Stomach (tissue), 8 donors: ENCODE measurements at regions not wholly inside any gene's neighbourhood (a gene's known extent, or its start where the extent isn't known, plus 50 kb on each side); places are given as distances from the start of the nearest gene placed in this dataset.

Experiments
- DNase-seq, 2 donors: peaks; one replicate each; pipeline versions ENCODE4 v3.0.0 to v3.0.0-alpha.2; 2013 to 2019
- H3K27ac ChIP-seq, 5 donors: fragments of 200-600 bp in 4 of 5; sonication (generic) in 4 of 5; one replicate each; pipeline ENCODE4 v1.5.1; 2013 to 2019; ENCODE audit warnings: mild to moderate bottlenecking in 1 of 5, moderate library complexity in 1 of 5
- H3K27me3 ChIP-seq, 3 donors: fragments of 200-600 bp; sonication (generic); one replicate each; pipeline ENCODE4 v1.5.1; 2017 to 2019; ENCODE audit warnings: mixed run types in 1 of 3
- H3K36me3 ChIP-seq, 4 donors: fragments of 200-600 bp; sonication (generic); 1 replicate in 3 of 4; 2 replicates in 1 of 4; pipeline ENCODE4 v1.5.1; 2016 to 2019
- H3K4me1 ChIP-seq, 4 donors: fragments of 200-600 bp; sonication (generic); one replicate each; pipeline ENCODE4 v1.5.1; 2016 to 2019
- H3K4me3 ChIP-seq, 4 donors: fragments of 200-600 bp; sonication (generic) in 3 of 4; one replicate each; pipeline ENCODE4 v1.5.1; 2016 to 2019; ENCODE audit warnings: mild to moderate bottlenecking in 1 of 4
- H3K9me3 ChIP-seq, 4 donors: fragments of 200-600 bp; sonication (generic); one replicate each; pipeline ENCODE4 v1.5.1; 2016 to 2019
- EP300 ChIP-seq: sonication (generic); formaldehyde crosslinking; IDR thresholded peaks from one replicate; pipeline ENCODE4 v1.6.1; 2017; ENCODE audit warnings: antibody characterized with exemption
- POLR2A ChIP-seq, 4 donors: fragments of 450-650 bp; IDR thresholded peaks; one replicate each; pipeline ENCODE4 v1.6.1; 2016; ENCODE audit warnings: antibody characterized with exemption in 4 of 4, control low read depth in 2 of 4, mild to moderate bottlenecking in 1 of 4, moderate library complexity in 1 of 4
- POLR2AphosphoS5 ChIP-seq, 3 donors: sonication (generic); formaldehyde crosslinking; IDR thresholded peaks; one replicate each; pipeline ENCODE4 v1.6.1; 2016; ENCODE audit warnings: antibody characterized with exemption in 3 of 3
- WGBS, 5 donors: extraction: QIAGEN DNeasy Blood & Tissue Kit in 3 of 5; methylation state at CpG; one replicate each; pipeline versions ENCODE4 v1.1.5 to v1.1.7; 2013 to 2018; 5-methylcytosine and 5-hydroxymethylcytosine counted together
- intact Hi-C: fragments of 100-400 bp; cut with DNase I; formaldehyde crosslinking; loops from one replicate; pipeline ENCODE4 v1.15.1; 2023; ENCODE audit warnings: low total_unique reads
- TF ChIP-seq, protein P1 (sequence below), 7 experiments: fragments of 450-650 bp in 4 of 7; fragments of 200-600 bp in 3 of 7; sonication (generic) in 3 of 7; IDR thresholded peaks; one replicate each; pipeline ENCODE4 v1.5.1; 2016 to 2019; ENCODE audit warnings: antibody characterized with exemption in 7 of 7, control low read depth in 2 of 7, mild to moderate bottlenecking in 1 of 7
- donor health status: healthy with polysubstance abuse.
- donor health status: Bipolar disorder and iron deficiency.
- donor health status: healthy.

DNA sequence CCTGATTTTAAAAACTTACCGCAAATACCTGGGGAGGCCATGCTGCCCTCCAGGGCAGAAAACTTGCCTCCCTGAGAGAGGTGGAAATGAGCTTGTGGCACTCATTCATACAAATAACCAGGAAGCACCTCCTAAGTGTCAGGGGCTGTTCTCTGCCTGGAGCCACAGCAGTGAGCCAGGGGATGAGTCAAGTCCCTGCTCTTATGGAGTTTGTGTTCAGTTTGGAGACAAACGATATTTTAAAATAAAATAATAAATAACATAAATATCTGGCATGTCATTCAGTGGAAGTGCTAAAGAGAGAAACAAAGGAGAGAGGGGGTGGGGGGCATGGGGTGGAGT lies 313.8 kb downstream of the C16orf95 start:
- Histone ChIP-seq H3K4me1 (no peaks in the 10 kb centered on the region), H3K4me3 (no peak overlapping the region), H3K27me3 (peaks cover 0 to 32% (median 0%) of the 10 kb centered on the region in 3 donors), H3K27ac (no peak overlapping the region), H3K36me3 (no peaks in the 10 kb centered on the region), H3K9me3 (peaks cover 0 to 13% (median 10%) of the 10 kb centered on the region in 4 donors)
- WGBS, 5 donors: 40 to 57% (median 47%) methylated on average over 2 of the region's 2 CpGs
- TF ChIP-seq POLR2A (IDR thresholded peaks at IDR 0.05) (no peak), POLR2AphosphoS5 (IDR thresholded peaks at IDR 0.05) (no peak), EP300 (no peak)
- TF ChIP-seq, protein P1, sequence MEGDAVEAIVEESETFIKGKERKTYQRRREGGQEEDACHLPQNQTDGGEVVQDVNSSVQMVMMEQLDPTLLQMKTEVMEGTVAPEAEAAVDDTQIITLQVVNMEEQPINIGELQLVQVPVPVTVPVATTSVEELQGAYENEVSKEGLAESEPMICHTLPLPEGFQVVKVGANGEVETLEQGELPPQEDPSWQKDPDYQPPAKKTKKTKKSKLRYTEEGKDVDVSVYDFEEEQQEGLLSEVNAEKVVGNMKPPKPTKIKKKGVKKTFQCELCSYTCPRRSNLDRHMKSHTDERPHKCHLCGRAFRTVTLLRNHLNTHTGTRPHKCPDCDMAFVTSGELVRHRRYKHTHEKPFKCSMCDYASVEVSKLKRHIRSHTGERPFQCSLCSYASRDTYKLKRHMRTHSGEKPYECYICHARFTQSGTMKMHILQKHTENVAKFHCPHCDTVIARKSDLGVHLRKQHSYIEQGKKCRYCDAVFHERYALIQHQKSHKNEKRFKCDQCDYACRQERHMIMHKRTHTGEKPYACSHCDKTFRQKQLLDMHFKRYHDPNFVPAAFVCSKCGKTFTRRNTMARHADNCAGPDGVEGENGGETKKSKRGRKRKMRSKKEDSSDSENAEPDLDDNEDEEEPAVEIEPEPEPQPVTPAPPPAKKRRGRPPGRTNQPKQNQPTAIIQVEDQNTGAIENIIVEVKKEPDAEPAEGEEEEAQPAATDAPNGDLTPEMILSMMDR (IDR thresholded peaks at IDR 0.05): no peak
- DNase-seq: no peak
- intact Hi-C loops: no loop called here

GRCh38 chr16:87006021-87006420 lies 311.2 kb downstream of the C16orf95 start:
- Histone ChIP-seq H3K27me3 (peaks cover 0 to 22% (median 0%) of the 10 kb centered on the region in 3 donors), H3K4me3 (no peak overlapping the region), H3K9me3 (peaks cover 0 to 11% (median 10%) of the 10 kb centered on the region in 4 donors), H3K27ac (no peak overlapping the region), H3K36me3 (no peaks in the 10 kb centered on the region), H3K4me1 (no peaks in the 10 kb centered on the region)
- no peak for DNase-seq
- intact Hi-C loops: no loop called here
- TF ChIP-seq EP300 (no peak), POLR2A (IDR thresholded peaks at IDR 0.05) (no peak), POLR2AphosphoS5 (IDR thresholded peaks at IDR 0.05) (no peak)
- TF ChIP-seq, protein P1 (IDR thresholded peaks at IDR 0.05): no peak
- 70 to 93% (median 80%) methylated on average over 3 to 6 of the region's 6 CpGs for WGBS, 5 donors

DNA sequence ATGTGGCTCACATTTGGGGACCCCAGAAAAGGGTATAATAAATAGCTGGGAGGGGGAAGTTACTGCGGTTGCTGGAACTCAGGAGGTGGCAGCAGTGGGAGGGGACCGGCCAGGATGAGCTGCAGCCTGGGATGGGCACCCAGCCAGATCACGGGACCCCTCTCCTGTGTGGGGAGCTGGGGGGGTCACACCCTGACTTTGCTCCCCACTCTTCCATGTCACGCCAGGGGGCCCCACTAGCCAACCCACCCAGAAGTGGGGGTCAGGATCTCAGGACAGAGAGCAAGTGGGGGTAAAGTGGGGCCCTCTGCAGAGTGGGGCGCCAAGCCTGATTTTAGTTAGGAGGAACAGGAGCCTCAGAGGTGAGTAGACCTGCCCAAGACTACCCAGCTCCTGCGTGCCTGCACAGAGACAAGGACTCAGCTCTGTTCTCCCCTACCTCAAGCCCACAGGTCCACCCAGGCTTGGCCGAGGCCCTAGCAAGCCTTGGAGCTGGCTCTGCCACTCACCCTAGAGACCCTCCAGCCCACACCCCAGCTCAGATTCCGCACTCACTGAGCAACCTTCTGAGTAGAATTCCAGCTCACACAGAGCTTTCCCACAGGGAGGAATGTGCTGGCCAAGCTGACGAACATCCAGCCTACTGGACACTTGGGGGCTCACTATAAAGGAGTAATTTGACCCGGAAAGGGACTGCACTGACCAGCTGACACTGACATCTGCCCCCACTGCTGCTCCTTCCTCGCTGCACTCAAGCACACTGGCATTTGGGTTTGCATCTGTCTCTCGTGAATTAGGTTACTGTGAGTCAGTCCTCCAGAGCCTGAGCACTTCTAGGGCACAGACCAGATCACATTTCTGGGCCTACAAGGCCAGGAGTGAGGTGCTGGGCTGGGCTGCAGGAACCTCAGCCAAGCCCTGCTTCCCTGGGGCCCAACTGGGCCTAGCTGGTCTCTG lies 310.1 kb downstream of the C16orf95 start:
- TF ChIP-seq EP300 (no peak), POLR2AphosphoS5 (IDR thresholded peaks at IDR 0.05) (no peak), POLR2A (IDR thresholded peaks at IDR 0.05) (no peak)
- TF ChIP-seq, protein P1 (IDR thresholded peaks at IDR 0.05): no peak
- Histone ChIP-seq H3K9me3 (peaks cover 0 to 11% (median 9%) of the 10 kb centered on the region in 4 donors), H3K36me3 (no peaks in the 10 kb centered on the region), H3K4me3 (no peak overlapping the region), H3K4me1 (no peaks in the 10 kb centered on the region), H3K27ac (no peak overlapping the region), H3K27me3 (peaks cover 0 to 22% (median 0%) of the 10 kb centered on the region in 3 donors)
- WGBS, 5 donors: 81 to 91% (median 83%) methylated on average over 8 to 12 of the region's 12 CpGs
- DNase-seq: no peak
- intact Hi-C loops: no loop called here

DNA sequence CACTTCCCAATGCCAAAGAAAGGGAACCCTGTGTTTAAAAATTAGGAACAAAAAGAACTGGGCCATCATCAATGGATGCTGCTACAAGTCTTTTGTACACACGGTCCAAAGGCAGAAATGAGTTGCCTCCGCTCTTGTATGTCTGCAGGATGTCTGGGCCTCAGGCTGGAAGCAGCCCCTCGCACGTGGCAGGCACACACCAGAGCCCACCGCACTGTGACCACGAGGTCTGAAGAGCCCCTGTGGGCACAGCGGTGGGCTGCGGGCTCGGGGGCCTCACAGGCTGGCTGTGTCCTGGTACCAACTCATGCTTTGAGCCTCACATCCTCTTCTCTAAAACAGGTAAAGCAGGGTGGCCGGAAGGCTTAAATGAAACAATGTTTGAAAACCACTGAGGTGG lies 309.3 kb downstream of the C16orf95 start:
- Histone ChIP-seq H3K4me3 (no peak overlapping the region), H3K9me3 (peaks cover 0 to 11% (median 9%) of the 10 kb centered on the region in 4 donors), H3K27ac (no peak overlapping the region), H3K4me1 (no peaks in the 10 kb centered on the region), H3K27me3 (peaks cover 0 to 22% (median 0%) of the 10 kb centered on the region in 3 donors), H3K36me3 (no peaks in the 10 kb centered on the region)
- 81 to 89% (median 88%) methylated on average over 7 to 10 of the region's 10 CpGs for WGBS, 5 donors
- DNase-seq: no peak
- intact Hi-C loops: no loop called here
- no peak for TF ChIP-seq EP300
- TF ChIP-seq, protein P1 (IDR thresholded peaks at IDR 0.05): no peak
